NCI-H82 (cell line): ENCODE measurements at regions not wholly inside any gene's neighbourhood (a gene's known extent, or its start where the extent isn't known, plus 50 kb on each side); places are given as distances from the start of the nearest gene placed in this dataset.

Source experiments
- DNase-seq: peaks from one replicate; lab custom pipeline; 2025; lab: John Stamatoyannopoulos, UW

GRCh38 chr2:120589771-120590608 is 145.7 kb upstream of the GLI2 start:
- DNase-seq, result no peak

DNA sequence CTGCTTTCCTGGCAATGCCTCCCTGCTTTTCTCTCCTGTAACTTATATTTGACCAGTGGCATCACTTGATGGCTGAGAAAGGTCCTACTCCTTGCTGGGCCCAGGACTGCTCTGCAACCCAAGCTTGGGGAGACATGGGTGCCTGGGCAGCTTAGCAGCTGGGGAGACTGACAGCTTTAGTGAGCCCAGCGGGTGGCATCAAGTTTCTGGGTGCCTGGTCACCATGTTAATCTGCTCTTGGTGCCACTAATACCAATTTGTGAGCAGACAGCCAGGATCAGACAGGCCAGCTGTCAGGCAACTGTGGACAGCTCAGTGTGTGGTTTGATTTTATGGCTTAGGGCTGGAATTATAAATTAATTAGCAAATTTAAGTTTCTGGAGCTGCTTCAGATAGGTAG is 144.8 kb upstream of the GLI2 start:
- DNase-seq, result peak; percentile 73

GRCh38 chr2:120591572-120591971 is 144.1 kb upstream of the GLI2 start:
- DNase-seq, result peak; percentile 27

DNA sequence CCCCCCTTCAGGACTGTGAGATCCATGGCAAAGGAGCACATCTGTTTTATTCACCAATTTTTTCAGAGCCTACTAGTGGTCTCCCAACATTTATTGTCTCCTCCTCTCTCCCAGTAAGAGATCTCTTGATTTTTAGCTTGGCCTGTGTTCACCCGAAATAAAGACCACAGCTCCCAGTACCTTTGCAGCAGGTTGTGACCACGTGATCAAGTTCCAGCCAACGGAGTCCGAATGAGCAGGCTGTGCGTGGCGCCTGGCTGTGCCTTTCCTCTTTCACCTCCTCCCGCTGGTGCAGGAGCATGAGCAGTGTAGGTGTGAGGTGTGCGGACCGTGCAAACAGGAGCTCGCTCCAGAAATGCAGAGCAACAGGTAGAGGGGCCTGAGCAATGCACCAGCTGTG is 143.6 kb upstream of the GLI2 start:
- DNase-seq, result no peak

DNA sequence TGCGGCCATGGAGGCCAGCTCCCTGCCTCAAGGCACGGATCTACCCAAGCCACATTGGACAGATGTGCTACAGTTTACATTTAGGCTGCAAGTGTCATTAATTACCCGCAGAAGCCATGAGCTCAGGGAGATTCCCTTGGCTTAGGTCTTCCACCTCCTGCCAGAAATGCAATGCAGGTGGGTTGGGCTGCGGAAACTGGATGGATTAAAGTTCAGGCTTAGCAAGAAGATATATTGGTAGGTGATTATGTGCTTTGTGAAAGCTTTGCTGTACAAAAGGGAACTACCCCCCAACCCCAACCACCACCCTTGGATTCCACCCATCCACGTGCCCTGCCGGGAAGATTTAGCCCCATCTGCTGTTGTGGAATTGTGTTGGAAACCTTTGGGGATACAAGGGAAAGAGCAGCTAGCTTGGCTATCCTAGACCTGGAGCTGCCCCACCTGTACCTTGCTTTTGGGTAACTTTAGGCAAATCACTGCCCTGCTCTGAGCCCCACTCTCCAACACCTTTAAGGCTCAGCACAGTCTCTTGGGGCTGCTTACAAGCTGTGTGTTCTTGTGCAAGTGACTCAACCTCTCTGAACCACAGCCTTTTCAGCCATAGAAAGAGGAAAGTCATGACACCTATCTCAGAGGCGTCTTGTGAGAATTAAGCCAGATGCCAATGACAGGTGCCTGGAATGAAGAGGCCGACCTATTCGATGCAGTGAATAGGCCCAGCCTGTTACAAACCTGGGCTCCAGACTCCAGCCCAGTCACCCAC is 141.6 kb upstream of the GLI2 start:
- DNase-seq, result peak; percentile 98

GRCh38 chr2:120594856-120595685 is 140.6 kb upstream of the GLI2 start:
- peak; percentile 69 for DNase-seq

DNA sequence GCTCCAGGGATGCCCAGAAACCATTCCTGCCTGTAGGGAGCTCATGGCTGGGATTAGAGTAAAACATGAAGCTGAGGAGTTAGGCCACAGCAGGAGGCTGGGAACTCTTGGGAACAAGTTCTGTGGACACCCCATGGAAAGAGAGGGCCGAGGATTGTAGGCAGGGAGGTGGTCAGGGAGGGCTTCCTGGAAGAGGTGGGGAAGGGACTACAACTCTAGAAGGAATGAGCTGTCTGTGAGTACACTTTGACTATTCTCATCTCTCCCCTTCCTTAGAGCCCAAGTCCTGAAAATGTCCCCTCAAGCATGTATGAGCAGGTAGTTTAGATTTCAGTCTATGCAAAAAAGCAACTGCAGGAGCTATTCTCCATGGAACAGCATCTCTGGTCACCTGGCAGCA is 139.9 kb upstream of the GLI2 start:
- no peak for DNase-seq

DNA sequence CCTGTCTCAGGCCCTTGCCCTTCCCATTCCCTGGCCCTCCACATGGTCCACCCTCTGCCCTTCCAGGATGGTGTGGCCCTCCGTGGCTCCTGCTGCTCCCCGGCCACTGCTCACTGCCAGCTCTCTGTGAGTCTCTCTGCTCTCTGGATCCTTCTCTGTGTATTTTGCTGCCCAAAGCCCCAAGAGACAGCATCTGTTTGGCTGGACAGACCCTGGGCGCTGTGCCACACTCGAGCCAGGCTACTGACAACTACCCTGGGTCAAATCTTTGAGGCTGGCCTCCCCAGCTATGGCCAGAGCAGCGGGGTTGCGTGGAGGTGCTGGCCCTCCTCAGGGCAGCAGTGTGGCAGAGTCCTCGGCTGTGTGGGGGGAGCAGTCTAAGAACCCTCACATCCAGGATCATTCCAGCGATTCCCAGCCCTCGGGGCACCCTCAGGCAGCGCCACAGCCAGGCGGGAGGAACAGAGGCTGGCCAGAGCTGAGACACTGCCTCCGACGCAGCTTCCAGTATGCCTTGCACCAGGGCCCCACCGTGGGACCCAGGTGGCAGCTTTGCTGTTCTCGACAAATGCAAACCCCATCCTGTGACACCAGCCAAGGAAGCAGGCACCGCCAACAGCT is 139.4 kb upstream of the GLI2 start:
- DNase-seq, result no peak

DNA sequence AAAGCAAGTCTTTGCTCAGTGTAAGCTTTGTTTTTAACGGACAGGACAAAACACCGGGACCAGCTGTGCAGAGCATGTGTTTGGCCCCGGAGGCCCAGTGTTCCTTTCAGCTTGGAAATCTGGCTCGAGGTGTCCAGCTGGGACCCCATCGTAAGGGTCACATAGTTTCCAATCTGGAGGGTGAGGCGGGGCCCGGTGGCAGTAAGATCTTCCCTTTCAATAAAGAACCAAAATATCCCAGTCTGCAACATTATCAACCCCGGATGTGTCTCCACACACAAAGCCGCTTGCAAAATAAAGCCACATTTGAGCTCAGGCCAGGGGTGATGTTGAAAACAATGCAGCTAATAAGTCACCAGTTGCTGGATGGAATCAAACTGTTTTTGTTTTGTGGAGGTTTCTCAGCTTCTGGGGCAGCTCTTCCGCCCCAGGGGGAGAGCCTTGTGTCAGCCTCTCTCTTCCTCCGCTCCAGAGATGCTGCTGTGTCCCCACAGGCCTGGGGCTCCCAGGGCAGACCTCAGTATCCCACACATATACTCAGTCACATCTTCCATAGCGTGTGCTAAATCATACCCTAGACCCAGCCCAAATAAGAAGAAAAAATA is 138.6 kb upstream of the GLI2 start:
- no peak for DNase-seq

DNA sequence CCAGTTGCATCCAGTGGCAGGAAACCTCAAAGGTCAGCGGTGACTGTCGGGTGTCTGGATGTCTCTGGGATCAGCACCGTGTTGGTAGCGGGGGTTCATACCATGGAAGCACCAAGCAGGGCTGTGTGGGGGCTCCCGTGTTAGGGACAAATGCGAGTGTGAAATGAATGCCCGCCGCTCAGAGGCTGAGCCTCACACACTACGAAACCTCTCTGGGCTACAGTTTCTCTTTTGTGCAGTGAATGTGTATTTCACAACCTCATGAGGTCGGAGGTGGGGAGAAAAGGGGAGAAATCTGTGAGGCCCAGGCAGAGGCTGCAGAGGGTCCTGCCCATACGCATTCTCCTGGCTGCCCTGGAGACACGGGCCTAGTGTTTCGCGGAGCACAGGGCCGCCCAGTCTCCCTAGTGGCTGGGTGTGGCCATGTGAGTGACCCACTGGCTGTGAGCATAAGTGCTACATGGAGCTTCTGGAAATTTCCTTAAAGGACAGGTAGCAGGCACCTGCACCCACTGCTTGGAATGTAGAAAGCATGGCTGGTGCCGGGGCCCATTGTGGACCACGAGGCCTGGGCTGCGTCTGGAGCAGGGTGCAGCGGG is 138.0 kb upstream of the GLI2 start:
- no peak for DNase-seq

DNA sequence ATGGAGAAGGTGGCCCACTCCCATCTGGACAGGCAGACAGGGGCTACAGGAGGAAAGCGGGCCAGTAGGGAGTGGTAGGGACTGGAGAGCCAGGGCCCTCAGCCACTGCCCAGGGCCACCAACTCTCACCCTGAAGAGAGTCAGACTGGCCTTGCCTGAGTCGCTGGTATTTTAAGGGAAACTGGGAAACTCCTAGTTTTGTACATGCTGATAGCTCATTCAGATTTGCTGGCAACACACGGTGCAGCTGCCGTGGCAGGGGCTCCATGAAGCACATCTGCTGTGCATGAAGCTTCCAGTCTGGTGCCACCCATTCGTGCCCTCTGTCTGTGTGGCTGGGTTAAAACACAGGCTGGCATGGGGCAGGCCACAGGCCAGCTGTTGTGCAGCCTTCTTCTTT is 137.3 kb upstream of the GLI2 start:
- DNase-seq, result no peak

- no peak for DNase-seq
Observed at GRCh38 chr2:120599072-120599471, 136.6 kb upstream of the GLI2 start.

DNA sequence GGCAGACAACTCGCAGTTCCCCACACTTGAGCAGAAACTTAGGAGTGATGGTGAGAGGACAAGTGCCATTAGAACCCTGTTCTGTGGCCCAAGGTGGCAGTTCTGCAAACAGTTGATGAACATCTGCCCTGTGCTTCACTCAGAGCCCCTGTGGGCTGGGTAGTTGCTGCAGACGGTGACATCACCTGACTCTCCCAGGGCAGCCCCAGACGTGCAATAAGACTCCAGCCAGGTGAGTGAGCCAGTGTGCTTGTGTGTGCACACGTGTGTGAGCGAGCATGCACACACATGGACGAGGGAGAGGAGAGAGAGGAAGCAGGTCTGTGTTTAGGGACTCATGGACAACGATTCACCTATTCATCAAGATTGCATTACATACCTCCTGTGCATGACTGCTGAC is 136.0 kb upstream of the GLI2 start:
- no peak for DNase-seq

GRCh38 chr2:120600335-120600734 is 135.3 kb upstream of the GLI2 start:
- no peak for DNase-seq

- no peak for DNase-seq
Observed at GRCh38 chr2:120600786-120601185, 134.9 kb upstream of the GLI2 start.

GRCh38 chr2:120601566-120601965 is 134.1 kb upstream of the GLI2 start:
- no peak for DNase-seq

DNA sequence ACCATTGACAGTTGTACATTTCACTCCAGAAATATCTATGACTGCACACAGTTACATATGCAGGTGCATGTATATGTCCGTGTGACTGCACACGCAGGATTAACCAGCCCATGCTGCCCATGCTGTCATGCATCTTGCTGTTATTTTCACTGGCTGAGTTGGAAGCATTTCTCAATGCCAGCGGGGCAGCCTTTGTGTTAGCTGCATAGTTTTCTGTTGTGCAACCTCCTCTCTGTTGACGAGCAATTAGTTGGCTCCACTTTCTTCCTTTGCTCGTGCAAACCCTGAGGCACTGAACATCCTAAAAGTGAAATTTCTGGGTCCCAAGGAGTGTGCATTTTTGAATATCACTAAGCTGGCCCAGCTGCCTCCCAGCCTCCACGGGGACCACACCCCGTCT is 133.4 kb upstream of the GLI2 start:
- no peak for DNase-seq

- DNase-seq, result no peak
Observed at GRCh38 chr2:120604767-120605166, 130.9 kb upstream of the GLI2 start.

GRCh38 chr2:120605231-120605935 is 130.3 kb upstream of the GLI2 start:
- DNase-seq, result peak; percentile 11

GRCh38 chr2:120606280-120606679 is 129.4 kb upstream of the GLI2 start:
- no peak for DNase-seq

- DNase-seq, result no peak
Observed at GRCh38 chr2:120606931-120607330, 128.7 kb upstream of the GLI2 start.
